Hematopoietic multipotent progenitor cell treated with erythropoietin and hydrocortisone succinate and interleukin-3 and kit ligand, for 17 days (in vitro differentiated cells): ENCODE measurements at regions not wholly inside any gene's neighbourhood (a gene's known extent, or its start where the extent isn't known, plus 50 kb on each side); places are given as distances from the start of the nearest gene placed in this dataset.

Source experiments
- DNase-seq: peaks from one replicate; pipeline ENCODE4 v3.0.0-alpha.2; 2015; ENCODE audit warnings: low spot score

- no peak for DNase-seq
These were observed 347.9 kb downstream of the SEC14L1 start for GRCh38 chr17:77488531-77489238.

GRCh38 chr17:77489239-77489892 is 348.6 kb downstream of the SEC14L1 start:
- DNase-seq = no peak

GRCh38 chr17:77489893-77490255 is 349.1 kb downstream of the SEC14L1 start:
- no peak for DNase-seq

- no peak for DNase-seq
These were observed 349.8 kb downstream of the SEC14L1 start for GRCh38 chr17:77490361-77491183.

- no peak for DNase-seq
These were observed 351.2 kb downstream of the SEC14L1 start for GRCh38 chr17:77491921-77492445.

- no peak for DNase-seq
These were observed 351.9 kb downstream of the SEC14L1 start for GRCh38 chr17:77492446-77493237.

GRCh38 chr17:77493238-77493820 is 352.6 kb downstream of the SEC14L1 start:
- DNase-seq = no peak

GRCh38 chr17:77493901-77494663 is 353.3 kb downstream of the SEC14L1 start:
- DNase-seq = no peak

GRCh38 chr17:77494664-77495435 is 354.1 kb downstream of the SEC14L1 start:
- peak; percentile 70 for DNase-seq

GRCh38 chr17:77495575-77495974 is 354.8 kb downstream of the SEC14L1 start:
- DNase-seq = no peak

GRCh38 chr17:77496401-77496801 is 355.6 kb downstream of the SEC14L1 start:
- DNase-seq = no peak

- DNase-seq = no peak
These were observed 356.2 kb downstream of the SEC14L1 start for GRCh38 chr17:77496831-77497577.

- no peak for DNase-seq
These were observed 356.8 kb downstream of the SEC14L1 start for GRCh38 chr17:77497578-77497934.

GRCh38 chr17:77498091-77498741 is 357.4 kb downstream of the SEC14L1 start:
- DNase-seq = no peak

- no peak for DNase-seq
These were observed 358.3 kb downstream of the SEC14L1 start for GRCh38 chr17:77498791-77499698.

- DNase-seq = no peak
These were observed 359.1 kb downstream of the SEC14L1 start for GRCh38 chr17:77499699-77500435.

- DNase-seq = no peak
These were observed 360.4 kb downstream of the SEC14L1 start for GRCh38 chr17:77501101-77501566.
